HG03280 (cell line): ENCODE measurements at regions not wholly inside any gene's neighbourhood (a gene's known extent, or its start where the extent isn't known, plus 50 kb on each side); places are given as distances from the start of the nearest gene placed in this dataset.
"Not testable (repeated sequence)": the region's sequence is repeated elsewhere in the genome, so short reads cannot be mapped to it uniquely, and the experiment has no call there.

ENCODE experiments used
- ATAC-seq: cut with Tn5 transposase; IDR thresholded peaks from one replicate; pipeline ENCODE4 v1.9.1; 2021; ENCODE audit warnings: mild to moderate bottlenecking, moderate library complexity; ENCODE audit not compliant: unreplicated experiment

DNA sequence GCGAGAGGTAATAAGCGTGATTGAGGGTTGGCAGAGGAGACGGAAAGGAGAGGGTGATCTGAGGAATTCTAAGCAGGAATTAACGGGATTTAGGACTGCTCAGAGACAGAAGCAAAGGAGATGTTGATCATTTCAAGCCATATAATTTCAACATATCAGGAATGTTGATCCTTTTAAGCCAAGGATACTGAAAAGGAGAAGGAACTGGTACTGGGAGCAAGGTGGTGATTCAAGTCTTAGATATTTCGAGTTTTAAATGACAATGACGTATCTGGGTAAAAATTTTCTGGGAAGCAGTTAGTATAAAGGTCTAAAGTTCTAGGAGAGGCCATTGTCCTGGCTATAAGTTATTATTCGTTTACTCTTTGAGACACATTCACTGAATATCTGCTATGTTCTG is 91.3 kb upstream of the OGFRL1 start:
- ATAC-seq = no peak

DNA sequence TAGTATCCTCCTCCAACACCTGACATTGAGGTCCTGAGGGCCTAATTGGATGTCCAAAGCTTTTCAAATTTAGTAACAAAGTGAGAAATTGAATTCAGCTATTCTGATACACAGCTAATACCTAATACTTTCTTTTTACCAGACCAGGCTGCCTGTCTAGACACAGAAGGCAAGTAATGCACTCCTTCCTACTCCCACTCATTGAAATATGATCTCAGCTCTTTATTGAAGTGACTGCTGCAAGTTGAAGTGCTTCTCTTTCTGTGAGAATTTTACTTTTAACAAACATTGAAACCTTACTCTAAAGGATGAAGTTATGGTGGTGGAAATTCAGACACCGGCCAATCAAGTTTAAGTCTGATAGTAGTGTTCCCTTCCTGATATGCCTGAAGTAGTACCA is 90.8 kb upstream of the OGFRL1 start:
- ATAC-seq = no peak

DNA sequence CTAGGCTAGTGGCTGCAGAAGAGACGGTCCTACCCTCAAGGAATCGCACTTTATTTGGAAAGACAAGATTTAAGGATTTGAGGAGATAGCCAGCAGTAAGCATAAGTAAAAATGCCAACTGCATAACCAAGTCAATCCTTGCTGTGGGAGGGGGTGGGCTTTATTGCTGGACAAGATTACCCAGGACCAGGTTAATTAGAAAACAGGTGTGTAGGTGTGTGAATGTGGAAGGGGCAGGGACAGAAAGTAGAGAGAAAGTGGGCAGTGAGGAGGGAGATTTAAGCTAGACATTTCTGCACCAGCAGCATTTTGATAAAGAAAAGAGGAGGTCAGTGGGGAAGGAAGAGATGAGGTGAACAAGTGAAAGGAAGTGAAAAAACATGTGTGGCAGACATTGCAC is 89.7 kb upstream of the OGFRL1 start:
- no peak for ATAC-seq

DNA sequence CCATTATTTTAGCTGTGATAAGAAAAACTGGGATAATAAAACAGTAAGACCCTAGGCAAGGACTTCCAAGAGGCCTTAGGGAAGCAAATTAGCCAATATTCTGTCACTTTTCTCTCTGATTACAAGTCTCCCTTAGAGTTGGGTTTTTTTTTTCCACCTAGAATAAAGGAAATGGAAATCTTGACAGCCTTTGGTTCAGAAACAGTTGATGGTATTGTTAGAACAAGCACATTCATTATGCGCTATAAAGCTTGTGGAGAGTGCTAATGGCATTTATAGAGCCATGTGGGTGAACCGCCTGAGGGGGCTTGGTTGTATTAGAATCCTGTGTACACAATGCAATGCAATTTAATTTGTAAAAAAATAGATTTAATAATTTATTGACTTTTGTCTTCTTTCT is 88.9 kb upstream of the OGFRL1 start:
- ATAC-seq = no peak

DNA sequence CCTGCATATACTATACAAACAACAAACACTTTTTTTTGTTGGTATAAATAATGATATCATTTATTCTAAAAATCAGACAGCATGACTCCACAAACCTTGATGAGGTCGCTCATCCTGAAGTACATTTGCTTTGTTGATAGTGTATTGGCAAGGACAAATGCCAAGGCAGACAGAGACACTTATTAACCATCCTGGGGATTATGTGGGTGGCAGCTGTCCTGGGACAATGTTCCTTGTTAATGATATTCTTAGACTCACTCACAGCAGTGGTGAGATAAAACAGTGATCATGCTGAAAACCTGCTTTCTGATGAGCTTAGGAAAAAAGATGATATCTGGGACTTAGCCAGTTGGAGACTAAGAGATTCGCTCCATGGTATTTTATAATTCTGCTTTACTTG is 85.4 kb upstream of the OGFRL1 start:
- no peak for ATAC-seq

DNA sequence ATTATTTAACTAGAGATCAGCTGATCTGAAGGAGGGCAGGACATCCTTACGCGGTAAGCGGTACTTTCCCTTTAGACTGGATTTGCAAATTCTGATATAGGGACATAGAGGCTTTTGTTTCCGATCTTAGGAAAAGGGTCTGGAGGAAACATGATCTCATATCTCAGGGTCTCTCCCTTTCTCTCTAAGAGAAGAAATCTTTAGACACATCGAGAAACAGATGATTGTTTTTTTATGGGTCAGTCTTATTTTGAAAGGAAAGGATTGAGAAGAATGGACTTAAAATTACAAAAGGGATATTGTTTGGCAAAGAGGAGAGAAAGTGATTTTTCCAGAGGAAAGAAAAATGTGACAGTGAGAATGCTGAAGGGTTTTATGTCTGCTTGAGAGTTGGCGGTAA is 83.9 kb upstream of the OGFRL1 start:
- no peak for ATAC-seq

DNA sequence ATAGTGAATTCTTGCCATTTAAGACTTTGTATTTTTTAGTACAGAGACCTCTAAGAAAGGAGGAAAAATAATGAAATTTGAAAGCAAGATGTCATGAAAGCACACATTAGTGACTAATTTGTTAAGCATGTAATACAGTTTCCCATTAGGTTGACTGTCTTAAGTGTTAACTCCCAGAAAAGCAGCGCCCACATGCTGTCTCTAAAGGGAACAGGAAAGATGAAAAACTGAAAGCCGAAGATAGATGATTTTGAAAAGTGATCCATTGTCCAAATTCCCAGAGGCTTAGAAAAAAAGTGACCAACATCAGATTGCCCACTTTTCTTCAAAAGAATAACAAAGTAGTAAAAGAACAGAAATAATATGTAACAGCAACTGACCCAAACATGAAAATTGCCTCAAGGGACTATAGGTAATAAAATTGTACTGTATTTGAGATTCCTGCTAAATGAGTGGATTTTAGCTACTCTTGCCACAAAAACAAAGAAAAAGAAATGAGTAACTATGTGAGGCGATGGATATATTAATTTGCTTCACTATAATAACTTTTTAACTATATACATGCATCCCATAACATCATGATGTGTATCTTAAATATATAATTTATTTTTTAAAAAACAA is 83.2 kb upstream of the OGFRL1 start:
- no peak for ATAC-seq

DNA sequence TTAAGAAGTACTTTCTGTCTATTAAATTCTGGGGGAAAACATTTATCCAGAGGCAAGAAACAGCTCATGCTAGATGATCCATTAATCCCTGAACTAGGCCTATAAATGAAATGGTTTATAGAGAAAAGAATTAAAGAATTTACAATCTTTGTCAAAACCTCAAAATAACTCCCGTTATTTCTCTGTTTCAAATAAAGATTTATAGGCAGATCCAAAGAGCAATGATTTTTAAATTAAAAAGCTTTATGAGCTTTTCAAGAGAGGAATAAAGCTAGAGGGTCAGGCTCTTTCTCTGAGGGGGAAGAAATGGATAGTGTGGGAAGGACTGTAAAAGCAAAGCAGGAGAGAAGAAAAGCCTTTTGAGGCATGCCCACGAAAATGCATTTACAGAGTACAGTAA is 82.5 kb upstream of the OGFRL1 start:
- ATAC-seq = no peak

DNA sequence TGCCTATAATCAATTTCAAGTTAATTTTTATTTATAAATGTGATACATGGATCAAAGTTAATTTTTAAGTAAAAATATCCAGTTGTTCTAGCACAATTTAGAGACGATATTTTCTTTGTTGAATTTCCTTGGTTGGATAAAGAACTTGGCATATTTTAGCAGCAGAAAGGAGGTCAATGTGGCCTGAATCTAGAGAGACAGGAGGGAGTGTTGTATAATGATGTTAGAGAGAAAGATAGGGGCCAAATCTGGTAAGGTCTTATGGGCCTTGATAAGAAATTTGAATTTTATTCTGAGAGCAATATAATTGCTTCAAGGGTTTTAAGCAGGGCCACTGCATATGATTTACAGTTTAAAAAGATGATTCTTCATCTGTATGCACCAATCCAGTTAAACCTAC is 79.4 kb upstream of the OGFRL1 start:
- no peak for ATAC-seq

DNA sequence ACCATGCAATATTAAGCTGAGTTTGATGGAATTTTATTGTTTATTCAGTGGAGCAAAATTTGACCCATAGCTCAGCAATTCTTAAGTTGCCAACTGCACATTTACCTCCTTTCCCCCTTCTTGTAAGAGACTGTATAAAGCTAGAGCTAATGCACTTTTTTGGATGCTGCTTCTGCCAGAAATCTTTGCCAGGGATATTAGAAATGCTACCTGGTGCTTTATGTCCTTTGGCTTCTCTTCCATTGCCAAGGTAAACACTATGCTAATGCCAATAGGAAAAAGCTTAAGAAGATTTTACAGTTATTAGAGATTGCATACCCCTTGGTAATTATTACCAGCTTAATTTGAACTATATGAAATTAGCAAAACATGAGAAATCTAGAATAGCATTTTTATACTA is 79.0 kb upstream of the OGFRL1 start:
- ATAC-seq = no peak

DNA sequence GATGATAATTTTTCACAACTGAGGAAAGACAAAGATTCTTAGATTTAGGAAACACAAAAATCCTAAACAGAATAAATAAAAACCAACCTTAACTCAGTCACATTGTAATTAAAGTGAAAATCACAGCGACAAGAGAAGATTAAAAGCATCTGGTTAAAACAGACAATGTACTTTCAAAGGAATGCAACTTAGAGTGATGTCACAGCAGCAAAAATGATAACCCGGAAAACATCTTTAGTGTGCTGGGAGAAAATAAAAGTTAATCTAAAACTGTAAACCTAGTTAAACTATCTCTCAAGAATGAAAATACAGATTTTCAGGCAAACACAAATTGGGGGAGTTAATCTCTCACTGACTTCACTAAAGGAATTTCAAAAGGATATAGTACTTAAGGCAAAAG is 76.8 kb upstream of the OGFRL1 start:
- no peak for ATAC-seq

DNA sequence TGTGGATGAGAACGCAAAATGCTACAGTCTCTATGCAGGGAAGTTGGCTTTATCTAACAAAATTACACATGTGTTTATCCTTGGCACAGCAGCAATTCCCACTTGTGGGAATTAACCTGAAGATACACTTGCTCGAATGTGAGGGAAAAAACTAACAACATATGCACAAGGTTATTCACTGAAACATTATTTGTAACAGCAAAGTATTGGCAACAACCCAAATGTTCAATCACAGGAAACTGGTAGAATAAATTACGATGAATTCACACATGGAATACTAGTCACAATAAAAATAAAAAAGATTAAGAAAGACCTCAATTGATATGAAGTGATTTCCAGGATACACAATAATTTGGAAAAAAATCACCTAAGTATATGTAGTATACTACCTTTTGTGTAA is 68.1 kb upstream of the OGFRL1 start:
- ATAC-seq = no peak

DNA sequence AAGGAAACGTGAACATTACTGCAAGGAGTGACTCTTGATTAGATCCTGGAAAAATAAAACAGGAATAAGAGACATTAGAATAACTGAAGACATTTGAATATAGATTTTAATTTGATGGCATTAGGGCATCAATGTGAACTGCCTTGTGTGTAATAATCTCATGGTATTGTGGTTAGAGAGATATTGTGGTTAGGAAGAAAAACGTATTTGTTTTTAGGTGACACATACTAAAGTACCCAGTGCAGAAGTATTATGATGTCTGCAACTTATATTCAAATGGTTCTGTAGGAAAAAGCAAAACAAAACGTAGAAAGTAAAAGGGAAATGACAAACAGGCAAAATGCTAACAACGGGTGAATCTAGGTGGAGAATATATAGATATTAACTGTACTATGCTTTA is 65.9 kb upstream of the OGFRL1 start:
- no peak for ATAC-seq

DNA sequence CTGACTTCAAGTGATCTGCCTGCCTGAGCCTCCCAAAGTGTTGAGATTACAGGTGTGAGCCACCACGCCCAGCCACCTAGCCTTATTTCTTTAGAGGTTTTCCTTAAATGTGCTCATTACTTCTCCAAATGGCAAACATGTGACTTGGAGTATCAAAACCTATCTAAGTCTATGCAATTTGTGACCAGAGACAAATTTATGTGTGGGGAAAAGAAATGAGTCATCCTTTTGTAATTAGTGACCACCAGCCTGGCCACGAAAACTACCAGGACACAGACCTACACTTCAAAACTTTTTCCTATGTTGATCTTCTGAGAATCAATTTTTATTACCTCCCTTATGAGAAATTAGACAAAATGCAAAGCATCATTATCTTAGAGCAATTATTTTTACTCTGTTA is 64.6 kb upstream of the OGFRL1 start:
- ATAC-seq = no peak

DNA sequence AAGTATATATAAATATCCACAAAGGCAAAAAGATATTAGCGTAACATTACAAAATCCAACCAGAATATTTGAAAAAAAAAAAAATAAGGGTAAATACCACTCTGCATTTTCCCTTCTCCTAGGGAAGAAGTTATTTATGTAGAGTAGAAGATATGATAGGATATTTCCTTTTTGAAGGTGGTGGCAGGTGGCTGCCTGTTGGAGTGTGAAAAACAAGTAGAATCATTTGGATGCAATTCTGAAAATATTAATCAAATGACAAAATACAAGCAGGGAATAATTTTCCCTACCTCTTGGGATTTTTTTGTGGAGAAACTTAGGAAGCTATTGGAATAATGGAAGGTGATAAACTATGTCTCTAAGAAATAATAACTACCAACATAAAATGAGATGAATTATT is 62.5 kb upstream of the OGFRL1 start:
- no peak for ATAC-seq

DNA sequence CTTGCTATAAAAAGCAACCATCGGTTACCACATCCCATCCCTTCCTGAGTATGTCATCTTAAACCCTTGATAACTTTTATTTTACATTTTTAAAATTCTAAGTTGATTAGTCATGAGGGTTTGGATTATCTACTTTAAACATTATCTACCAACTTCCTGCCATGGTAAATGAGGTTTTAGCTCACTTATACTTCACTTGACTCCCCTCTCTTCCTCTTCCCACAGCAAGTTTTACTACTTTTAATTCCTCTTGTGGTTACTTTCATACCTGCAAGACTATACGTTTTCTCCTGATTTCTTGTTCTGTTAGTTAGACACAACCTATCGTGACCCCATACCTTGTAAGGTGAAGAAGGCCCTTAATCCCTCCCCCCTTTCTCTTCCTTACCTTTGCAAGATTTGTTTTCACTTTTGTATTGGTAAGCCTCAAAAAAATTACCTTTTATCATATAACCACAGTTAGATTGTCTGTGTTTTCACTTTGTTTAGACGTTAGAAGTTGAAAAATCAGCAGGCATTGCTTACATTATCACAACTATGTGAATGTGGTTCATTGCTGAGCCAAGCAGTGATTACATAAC is 60.1 kb upstream of the OGFRL1 start:
- no peak for ATAC-seq

DNA sequence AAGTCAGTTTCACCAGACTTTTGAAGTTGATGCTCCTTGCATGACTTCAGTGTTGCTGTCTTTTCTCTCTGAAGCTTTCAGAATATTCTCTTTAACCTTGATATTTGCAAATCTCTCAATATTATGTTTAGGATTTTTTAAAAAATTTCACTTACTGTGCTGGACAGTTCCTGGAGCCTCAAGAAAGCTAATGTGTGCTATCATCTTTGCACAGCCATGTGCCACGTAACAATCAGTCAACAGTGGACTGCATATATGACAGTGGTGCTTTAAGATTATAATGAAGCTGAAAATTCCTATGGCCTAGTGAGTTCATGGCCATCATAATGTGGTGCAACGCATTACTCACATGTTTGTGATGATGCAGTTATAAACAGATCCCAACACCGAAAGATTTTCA is 59.1 kb upstream of the OGFRL1 start:
- ATAC-seq = no peak

DNA sequence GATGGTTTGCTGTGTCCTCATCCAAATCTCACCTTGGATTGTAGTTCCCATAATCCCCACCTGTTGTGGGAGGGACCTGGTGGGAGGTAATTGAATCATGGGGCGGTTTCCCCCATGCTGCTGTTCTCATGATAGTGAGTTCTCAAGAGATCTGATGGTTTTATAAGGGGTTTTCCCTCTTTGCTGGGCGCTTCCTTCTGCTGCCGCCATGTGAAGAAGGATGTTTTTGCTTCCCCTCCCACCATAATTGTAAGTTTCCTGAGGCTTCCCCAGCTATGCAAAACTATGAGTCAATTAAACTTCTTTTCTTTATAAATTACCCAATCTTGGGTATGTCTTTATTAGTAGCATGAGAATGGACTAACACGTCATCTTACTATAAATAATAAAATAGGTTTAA is 55.7 kb upstream of the OGFRL1 start:
- not testable (repeated sequence) for ATAC-seq

DNA sequence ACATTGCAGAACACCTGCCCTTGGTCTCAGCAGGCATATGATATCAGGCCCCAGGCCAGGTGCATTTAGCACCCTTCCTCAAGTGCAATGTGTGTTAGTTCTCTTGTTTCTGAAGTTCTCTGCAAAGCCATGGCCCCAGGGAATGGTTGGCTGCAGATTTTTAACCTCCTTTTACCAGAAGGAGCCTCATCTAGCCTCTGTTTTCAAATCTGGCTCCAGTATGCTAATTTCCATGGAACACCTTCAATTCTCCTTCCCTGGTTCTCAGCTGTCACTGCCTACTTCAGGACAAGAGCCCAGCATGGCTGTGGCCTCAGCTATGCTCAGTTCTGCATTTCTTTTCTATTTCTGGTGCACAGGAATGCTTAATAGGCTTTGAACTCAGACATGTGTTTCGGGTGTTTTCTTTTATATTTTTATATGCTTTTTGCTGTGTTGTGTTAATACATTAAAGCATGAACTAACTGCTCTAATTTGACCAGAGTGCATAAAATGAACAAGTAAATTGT is 51.6 kb upstream of the OGFRL1 start:
- no peak for ATAC-seq

DNA sequence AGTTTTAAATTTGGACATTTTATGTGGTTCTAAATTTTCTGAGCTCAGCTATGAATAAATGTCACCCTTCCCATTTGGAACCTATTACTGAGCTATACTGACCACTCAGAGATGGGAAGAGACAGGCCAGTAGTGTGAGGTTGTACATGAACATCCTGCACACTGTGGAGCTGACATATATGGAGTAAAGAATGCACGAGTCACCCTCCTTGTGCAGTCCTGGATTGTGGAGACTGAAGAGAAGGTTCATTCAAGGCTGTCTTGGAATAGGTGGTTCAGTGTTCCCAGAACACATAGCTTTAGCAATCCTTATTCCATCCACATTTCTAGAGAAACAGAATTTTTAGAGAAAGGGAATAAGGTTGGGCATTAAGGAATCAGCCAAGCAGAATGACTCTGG is 50.3 kb upstream of the OGFRL1 start:
- ATAC-seq = no peak
